ENCODE measurements at regions not wholly inside any gene's neighbourhood (a gene's known extent, or its start where the extent isn't known, plus 50 kb on each side); places are given as distances from the start of the nearest gene placed in this dataset.

DNA sequence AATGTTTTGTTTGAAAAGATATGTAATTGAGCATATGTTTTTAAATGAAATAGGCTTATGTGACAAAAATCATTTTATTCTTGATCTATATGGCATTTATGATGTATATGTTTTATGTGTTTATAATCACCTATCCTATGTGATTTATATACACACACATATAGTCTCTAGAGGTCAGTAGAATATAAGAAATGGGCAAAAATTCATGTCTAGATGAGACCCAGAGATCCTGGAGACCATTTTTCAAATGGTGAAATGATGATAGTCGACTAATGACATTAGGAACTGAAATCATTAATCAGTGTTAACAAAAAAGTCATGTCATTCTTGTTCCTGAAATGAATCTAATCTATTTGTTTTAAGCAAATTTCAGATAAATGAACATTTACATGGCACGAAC lies 709.2 kb upstream of the WWC1 start:
- Histone ChIP-seq H3K9me3 (replicated peaks; ENCODE audit: control insufficient read depth, insufficient read depth, low read length) (no peaks in the 10 kb centered on the region), H3K4me1 (ENCODE audit: control insufficient read depth, extremely low read depth, insufficient read depth, low read length) (no peaks in the 10 kb centered on the region), H2AFZ (ENCODE audit: low read depth, low read length) (no peak overlapping the region), H3K36me3 (ENCODE audit: control insufficient read depth in 2 of 2, extremely low read depth in 1 of 2, insufficient read depth in 2 of 2, low read length in 2 of 2) (no peaks in the 10 kb centered on the region), H3K9me1 (replicated peaks; ENCODE audit: control insufficient read depth, extremely low read depth, insufficient read depth, low read length) (no peaks in the 10 kb centered on the region), H3K27ac (ENCODE audit: insufficient read depth, low read depth, low read length) (no peak overlapping the region), H3K4me2 (ENCODE audit: insufficient read depth, low read length) (no peak overlapping the region), H3K79me2 (ENCODE audit: control insufficient read depth, insufficient read depth, low read length) (no peaks in the 10 kb centered on the region), H4K20me1 (replicated peaks; ENCODE audit: control insufficient read depth, extremely low read depth, insufficient read depth, low read length) (no peaks in the 10 kb centered on the region), H3K9ac (replicated peaks; ENCODE audit: extremely low read depth, insufficient read depth, low read length) (no peak overlapping the region), H3K27me3 (ENCODE audit: control insufficient read depth in 2 of 2, insufficient read depth in 2 of 2, low read length in 2 of 2) (no peaks in the 10 kb centered on the region), H3K4me3 (replicated peaks in 1 of 3; ENCODE audit: insufficient read depth in 1 of 3, low read depth in 1 of 3, low read length in 3 of 3) (no peak overlapping the region)
- no peak for FAIRE-seq
- no peak for TF ChIP-seq FOS (IDR thresholded peaks at IDR 0.05; ENCODE audit: borderline replicate concordance, insufficient read depth, low read length)
- TF ChIP-seq MYC (IDR thresholded peaks at IDR 0.05; ENCODE audit: low read depth, low read length): no peak
- TF ChIP-seq JUN (IDR thresholded peaks at IDR 0.05; ENCODE audit: borderline replicate concordance, insufficient read depth, insufficient read length, low read depth): no peak
- TF ChIP-seq, protein P1, sequence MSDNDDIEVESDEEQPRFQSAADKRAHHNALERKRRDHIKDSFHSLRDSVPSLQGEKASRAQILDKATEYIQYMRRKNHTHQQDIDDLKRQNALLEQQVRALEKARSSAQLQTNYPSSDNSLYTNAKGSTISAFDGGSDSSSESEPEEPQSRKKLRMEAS (IDR thresholded peaks at IDR 0.05; ENCODE audit: insufficient read depth, insufficient read length): no peak
- no peak for TF ChIP-seq GATA2 (IDR thresholded peaks at IDR 0.05; ENCODE audit: insufficient read depth, insufficient read length, low read depth, low read length)
- no peak for TF ChIP-seq EZH2 (IDR thresholded peaks at IDR 0.05; ENCODE audit: borderline replicate concordance, low read depth, low read length, severe bottlenecking)
- TF ChIP-seq POLR2AphosphoS5 (IDR thresholded peaks at IDR 0.05; ENCODE audit: insufficient read depth, low read depth, low read length): no peak
- no peak for TF ChIP-seq POLR2A (IDR thresholded peaks at IDR 0.05; ENCODE audit: low read depth, low read length)
- TF ChIP-seq CTCF (IDR thresholded peaks at IDR 0.05; ENCODE audit: extremely low read depth in 1 of 2, insufficient read depth in 1 of 2, low read depth in 1 of 2, low read length in 2 of 2): no peak
- DNase-seq (ENCODE audit: low read depth, low spot score): no peak
- no TSS peak for BruUV-seq (replicated peaks)
- intact Hi-C loops (cut with micrococcal nuclease) (no loop called here), dilution Hi-C loops (cut with MboI; ENCODE audit: extremely low pct_ligation_motif_present, low sequenced_read_pairs) (no loop called here)
- CTCF ChIA-PET: no interaction called here
- POLR2A ChIA-PET: no interaction called here

Measured in endothelial cell of umbilical vein (primary cell).